Suprapubic skin (tissue), 4 donors: ENCODE measurements at regions not wholly inside any gene's neighbourhood (a gene's known extent, or its start where the extent isn't known, plus 50 kb on each side); places are given as distances from the start of the nearest gene placed in this dataset.

Experiments
- DNase-seq, 2 donors: peaks; one replicate each; pipeline ENCODE4 v3.0.0-alpha.2; 2019; ENCODE audit warnings: low spot score in 2 of 2
- H3K27ac ChIP-seq: fragments of 200-600 bp; sonication (generic); one replicate; pipeline ENCODE4 v1.5.1; 2019
- H3K27me3 ChIP-seq: fragments of 200-600 bp; sonication (generic); one replicate; pipeline ENCODE4 v1.5.1; 2019
- H3K36me3 ChIP-seq: fragments of 200-600 bp; sonication (generic); one replicate; pipeline ENCODE4 v1.5.1; 2019
- H3K4me1 ChIP-seq: fragments of 200-600 bp; sonication (generic); one replicate; pipeline ENCODE4 v1.5.1; 2019
- H3K4me3 ChIP-seq: fragments of 200-600 bp; sonication (generic); one replicate; pipeline ENCODE4 v1.5.1; 2019; ENCODE audit warnings: mild to moderate bottlenecking
- H3K9me3 ChIP-seq: fragments of 200-600 bp; sonication (generic); one replicate; pipeline ENCODE4 v1.5.1; 2019
- CTCF ChIP-seq, 2 donors: fragments of 200-600 bp in 1 of 2; fragments of 450-650 bp in 1 of 2; sonication (generic) in 1 of 2; IDR thresholded peaks; one replicate each; pipeline ENCODE4 v1.5.1; 2016 to 2019; ENCODE audit warnings: antibody characterized with exemption in 2 of 2, mild to moderate bottlenecking in 1 of 2, moderate library complexity in 1 of 2
- EP300 ChIP-seq: sonication (generic); formaldehyde crosslinking; IDR thresholded peaks from one replicate; pipeline ENCODE4 v1.6.1; 2017; ENCODE audit warnings: antibody characterized with exemption
- POLR2A ChIP-seq, 2 donors: fragments of 450-650 bp; IDR thresholded peaks; one replicate each; pipeline ENCODE4 v1.6.1; 2017; ENCODE audit warnings: antibody characterized with exemption in 2 of 2, mild to moderate bottlenecking in 2 of 2, moderate library complexity in 2 of 2
- POLR2AphosphoS5 ChIP-seq, 3 donors: sonication (generic); formaldehyde crosslinking; IDR thresholded peaks; one replicate each; pipeline ENCODE4 v1.6.1; 2017; ENCODE audit warnings: antibody characterized with exemption in 3 of 3
- WGBS: methylation state at CpG from one replicate; pipeline ENCODE4 v1.1.5; 2018; 5-methylcytosine and 5-hydroxymethylcytosine counted together

GRCh38 chr15:97463696-97464095 is 496.8 kb upstream of the ARRDC4 start:
- Histone ChIP-seq H3K36me3 (no peaks in the 10 kb centered on the region), H3K27ac (no peak overlapping the region), H3K9me3 (no peaks in the 10 kb centered on the region), H3K4me3 (no peak overlapping the region), H3K27me3 (no peaks in the 10 kb centered on the region), H3K4me1 (peaks cover 9% of the 10 kb centered on the region)
- 69% methylated on average over 4 of the region's 4 CpGs for WGBS
- no peak for TF ChIP-seq EP300
- TF ChIP-seq POLR2AphosphoS5 (IDR thresholded peaks at IDR 0.05) = no peak
- no peak for TF ChIP-seq POLR2A (IDR thresholded peaks at IDR 0.05)
- no peak for TF ChIP-seq CTCF (IDR thresholded peaks at IDR 0.05)
- DNase-seq = no peak

- H3K9me3 ChIP-seq = no peaks in the 10 kb centered on the region
- H3K27ac ChIP-seq = no peak overlapping the region
- no peak overlapping the region for H3K4me3 ChIP-seq
- no peak for DNase-seq
- H3K36me3 ChIP-seq = no peaks in the 10 kb centered on the region
- TF ChIP-seq POLR2A (IDR thresholded peaks at IDR 0.05) = no peak
- H3K4me1 ChIP-seq = no peaks in the 10 kb centered on the region
- no peaks in the 10 kb centered on the region for H3K27me3 ChIP-seq
Observed at GRCh38 chr15:97470417-97470816, 490.1 kb upstream of the ARRDC4 start.

GRCh38 chr15:97473627-97474026 is 486.9 kb upstream of the ARRDC4 start:
- 64% methylated on average over 1 of the region's 1 CpG for WGBS

GRCh38 chr15:97479957-97480356 is 480.5 kb upstream of the ARRDC4 start:
- no peaks in the 10 kb centered on the region for H3K27me3 ChIP-seq
- 84% methylated on average over 3 of the region's 3 CpGs for WGBS
- H3K27ac ChIP-seq = no peak overlapping the region
- H3K4me3 ChIP-seq = no peak overlapping the region
- H3K4me1 ChIP-seq = no peaks in the 10 kb centered on the region
- TF ChIP-seq POLR2AphosphoS5 (IDR thresholded peaks at IDR 0.05) (no peak), POLR2A (IDR thresholded peaks at IDR 0.05) (no peak), CTCF (IDR thresholded peaks at IDR 0.05) (no peak), EP300 (no peak)
- no peaks in the 10 kb centered on the region for H3K36me3 ChIP-seq
- no peaks in the 10 kb centered on the region for H3K9me3 ChIP-seq
- DNase-seq = no peak

More at GRCh38 chr15:97473627-97474026, 486.9 kb upstream of the ARRDC4 start:
- no peak overlapping the region for H3K27ac ChIP-seq
- DNase-seq = no peak
- H3K9me3 ChIP-seq = no peaks in the 10 kb centered on the region
- TF ChIP-seq EP300 = no peak
- no peak for TF ChIP-seq CTCF (IDR thresholded peaks at IDR 0.05)
- TF ChIP-seq POLR2A (IDR thresholded peaks at IDR 0.05) = no peak
- TF ChIP-seq POLR2AphosphoS5 (IDR thresholded peaks at IDR 0.05) = no peak
- no peaks in the 10 kb centered on the region for H3K4me1 ChIP-seq
- no peaks in the 10 kb centered on the region for H3K27me3 ChIP-seq
- no peaks in the 10 kb centered on the region for H3K36me3 ChIP-seq
- no peak overlapping the region for H3K4me3 ChIP-seq

GRCh38 chr15:97482521-97482920 is 478.0 kb upstream of the ARRDC4 start:
- 54% methylated on average over 3 of the region's 3 CpGs for WGBS

More at GRCh38 chr15:97482521-97482920, 478.0 kb upstream of the ARRDC4 start:
- no peak for TF ChIP-seq POLR2AphosphoS5 (IDR thresholded peaks at IDR 0.05)
- no peak for TF ChIP-seq POLR2A (IDR thresholded peaks at IDR 0.05)
- no peak for TF ChIP-seq EP300
- no peak for TF ChIP-seq CTCF (IDR thresholded peaks at IDR 0.05)
- H3K27ac ChIP-seq = no peak overlapping the region
- no peak for DNase-seq
- no peaks in the 10 kb centered on the region for H3K36me3 ChIP-seq
- H3K9me3 ChIP-seq = no peaks in the 10 kb centered on the region
- no peak overlapping the region for H3K4me3 ChIP-seq
- no peaks in the 10 kb centered on the region for H3K27me3 ChIP-seq
- H3K4me1 ChIP-seq = no peaks in the 10 kb centered on the region
